Epithelial cell of prostate (primary cell): ENCODE measurements at regions not wholly inside any gene's neighbourhood (a gene's known extent, or its start where the extent isn't known, plus 50 kb on each side); places are given as distances from the start of the nearest gene placed in this dataset.
A peak's percentile ranks its signal among the peaks of the same experiment; 100 is the strongest.

ENCODE experiments used
- DNase-seq: peaks from one replicate; pipeline ENCODE4 v3.0.0-alpha.2; 2011; ENCODE audit warnings: low read depth, low spot score
- H3K27ac ChIP-seq: fragments of 450-650 bp; 2 replicates; pipeline ENCODE4 v1.5.1; 2017; ENCODE audit warnings: mild to moderate bottlenecking

DNA sequence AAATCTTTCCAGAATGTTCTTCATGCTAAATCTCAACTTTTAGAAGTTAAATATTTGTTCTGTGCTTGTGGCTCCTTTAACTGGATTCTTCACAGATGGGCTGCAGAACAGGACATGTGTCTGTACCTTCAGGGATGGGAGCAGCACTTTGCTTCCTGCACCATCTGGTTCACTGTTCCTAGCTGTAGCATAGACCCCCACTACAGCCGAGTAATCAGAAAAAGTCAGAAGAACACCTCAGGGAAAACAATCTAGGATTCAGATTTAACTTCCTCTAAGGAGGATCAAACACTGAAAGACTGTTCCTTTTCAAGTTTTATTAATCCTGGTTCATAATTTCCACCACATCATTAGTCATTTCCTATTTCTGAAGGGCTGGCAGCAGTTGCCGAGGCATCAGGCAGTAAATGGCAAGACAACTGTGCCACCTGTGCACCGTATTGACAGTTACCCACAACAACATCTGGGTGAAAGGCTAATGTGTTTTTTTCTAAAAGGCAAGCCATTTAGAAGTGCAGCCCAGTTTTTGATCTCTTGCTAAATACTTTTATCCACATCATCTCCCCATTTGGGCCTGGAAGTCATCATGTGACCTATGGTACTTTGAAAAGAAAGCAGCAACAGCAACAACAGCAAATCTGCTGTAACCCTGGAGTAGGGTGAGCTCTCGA is 212.8 kb upstream of the BMP4 start:
- DNase-seq = no peak
- peak overlapping the region; percentile 65 for H3K27ac ChIP-seq

DNA sequence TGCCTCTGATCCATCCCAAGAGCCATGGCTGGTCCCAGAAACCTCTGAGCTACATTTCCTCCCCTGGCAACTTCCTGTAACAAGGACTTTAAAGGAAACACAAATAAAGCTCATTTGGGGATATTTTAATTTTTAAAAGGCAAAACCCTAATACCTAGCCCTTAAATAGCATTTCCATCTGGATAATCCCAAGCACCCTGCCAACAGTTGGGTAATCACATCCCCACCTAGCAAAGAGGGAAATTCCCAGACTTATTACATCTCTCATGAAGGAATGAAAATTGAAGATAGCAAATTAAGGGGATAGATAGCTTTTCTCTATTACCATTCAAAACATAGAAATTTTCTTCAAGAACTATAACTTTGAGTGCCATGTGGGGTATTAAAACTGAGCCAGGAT is 213.7 kb upstream of the BMP4 start:
- no peak for DNase-seq
- H3K27ac ChIP-seq = no peak overlapping the region

DNA sequence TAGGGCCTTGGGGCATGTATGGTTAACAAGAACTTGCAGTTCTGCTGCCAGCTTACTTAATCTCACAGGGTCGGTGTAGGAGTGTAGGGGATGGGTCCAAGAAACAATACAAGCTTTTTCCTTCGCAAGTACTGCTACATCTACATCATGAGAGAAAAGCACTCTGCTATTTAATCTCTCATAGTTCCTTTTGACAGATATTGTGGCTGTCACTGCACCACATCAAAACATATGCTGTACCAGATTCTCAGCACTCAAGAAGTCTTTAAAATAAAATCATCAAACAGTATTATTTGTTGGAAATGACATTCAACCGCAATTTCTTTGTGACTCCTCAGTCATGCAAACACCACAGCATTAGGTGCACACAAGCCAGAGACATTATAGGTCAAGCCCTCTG is 215.5 kb upstream of the BMP4 start:
- no peak overlapping the region for H3K27ac ChIP-seq
- no peak for DNase-seq

DNA sequence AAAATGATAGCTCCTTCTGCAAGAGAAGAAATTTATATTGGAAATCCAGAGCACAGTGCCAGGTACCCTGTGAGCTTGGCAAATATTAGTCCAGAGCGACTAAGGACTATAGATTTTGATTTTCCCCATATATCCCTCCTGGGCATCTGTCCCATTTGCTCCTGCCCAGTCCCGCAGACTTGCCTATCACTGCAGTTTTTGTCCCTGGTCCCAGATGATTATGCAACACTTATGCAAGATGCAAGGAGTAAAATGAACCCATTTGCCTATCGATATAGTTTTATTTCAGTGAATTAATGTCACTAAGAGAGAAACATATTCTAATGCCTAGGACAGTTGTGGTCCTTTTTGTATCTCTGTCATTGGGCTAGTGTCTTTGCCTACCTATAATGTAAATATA is 215.9 kb upstream of the BMP4 start:
- no peak overlapping the region for H3K27ac ChIP-seq
- no peak for DNase-seq

DNA sequence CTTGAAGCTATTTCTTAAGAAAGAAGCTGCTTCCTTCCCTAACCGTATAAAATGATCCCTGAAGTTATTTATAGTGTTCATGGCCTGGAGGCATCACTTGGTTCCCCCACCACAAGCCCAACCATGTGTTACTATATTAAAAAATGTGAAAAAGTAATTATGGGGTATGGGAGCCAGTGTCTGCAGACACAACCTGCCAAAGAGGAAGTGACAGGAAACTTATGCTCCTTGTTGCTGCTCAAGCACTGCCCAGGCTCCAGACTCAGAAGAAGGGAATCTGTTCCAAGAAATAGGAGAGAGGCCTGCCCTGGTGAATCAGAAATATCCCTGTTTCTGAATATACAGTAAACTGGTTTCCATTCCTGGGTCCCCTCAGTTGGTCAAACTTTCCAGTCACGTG is 217.2 kb upstream of the BMP4 start:
- DNase-seq = no peak

DNA sequence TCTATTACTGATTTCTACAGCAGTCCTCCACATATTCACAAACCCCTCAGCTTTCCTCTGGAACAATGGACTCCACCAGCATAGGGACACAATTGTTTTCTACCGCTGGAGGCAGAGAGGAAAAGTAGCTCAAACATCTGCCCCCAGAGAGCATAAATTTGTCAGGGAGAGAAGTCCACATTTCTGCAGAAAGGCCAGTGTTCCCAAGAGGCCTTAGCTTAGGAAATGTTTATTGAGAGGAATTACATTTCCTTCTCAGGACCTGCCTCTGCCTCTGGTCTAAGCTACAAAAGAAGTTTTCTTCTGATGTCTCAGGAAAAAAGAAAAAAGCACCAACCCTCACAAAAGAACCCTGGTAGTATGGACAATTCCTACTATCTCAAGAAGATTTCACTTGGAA is 217.8 kb upstream of the BMP4 start:
- no peak overlapping the region for H3K27ac ChIP-seq

More for the DNA sequence above, 217.2 kb upstream of the BMP4 start:
- no peak overlapping the region for H3K27ac ChIP-seq

DNA sequence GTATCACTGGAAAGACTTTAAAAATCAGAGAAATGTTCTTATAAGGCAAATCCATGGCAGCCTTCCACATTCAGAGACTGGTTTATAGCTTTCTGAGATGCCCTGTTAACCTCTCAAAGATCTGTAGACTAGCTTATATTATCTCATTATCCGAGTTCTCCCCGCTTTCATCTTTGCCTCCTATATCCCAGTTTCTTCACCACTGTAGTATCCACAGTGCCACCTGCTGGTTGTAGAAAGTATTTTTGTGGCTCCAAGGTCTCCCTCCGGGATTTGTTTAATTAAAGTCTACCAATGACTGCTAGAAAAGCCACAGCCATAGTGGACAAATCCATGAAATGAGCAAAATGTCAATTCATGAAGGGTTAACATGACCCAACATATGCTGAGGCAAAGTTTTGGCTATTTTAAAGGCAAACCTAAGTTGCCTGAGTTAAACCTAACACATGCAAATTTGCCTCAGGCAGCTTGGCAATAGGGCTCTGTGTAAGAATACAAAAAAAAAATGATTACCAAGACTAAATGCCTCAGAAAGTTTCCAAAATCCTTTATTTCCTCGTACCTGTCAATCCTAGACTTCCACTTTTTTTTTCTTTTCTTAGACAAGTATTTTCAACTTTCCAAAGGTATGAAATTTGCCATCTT is 218.8 kb upstream of the BMP4 start:
- DNase-seq = no peak
- no peak overlapping the region for H3K27ac ChIP-seq

More for the DNA sequence above, 217.8 kb upstream of the BMP4 start:
- DNase-seq = no peak

DNA sequence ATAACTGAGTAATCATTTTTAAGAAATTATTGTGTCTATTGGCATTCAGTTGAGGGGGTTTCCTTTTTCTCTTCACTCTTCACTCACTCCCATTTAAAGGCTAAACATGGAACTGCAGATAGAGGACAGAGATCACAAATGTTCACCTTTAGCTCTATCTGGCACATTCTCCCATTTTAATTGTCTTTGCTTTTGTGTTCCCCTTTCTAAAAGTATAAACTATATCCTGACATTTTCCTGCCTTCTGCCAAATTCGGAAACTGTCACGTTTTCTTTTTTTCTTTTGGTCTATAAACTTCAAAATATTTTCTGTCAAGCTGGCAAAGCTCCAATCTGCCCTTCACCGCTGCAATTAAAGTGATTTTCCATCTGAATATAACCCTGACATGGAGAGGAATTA is 219.8 kb upstream of the CDKN3 start:
- H3K27ac ChIP-seq = no peak overlapping the region
- no peak for DNase-seq

DNA sequence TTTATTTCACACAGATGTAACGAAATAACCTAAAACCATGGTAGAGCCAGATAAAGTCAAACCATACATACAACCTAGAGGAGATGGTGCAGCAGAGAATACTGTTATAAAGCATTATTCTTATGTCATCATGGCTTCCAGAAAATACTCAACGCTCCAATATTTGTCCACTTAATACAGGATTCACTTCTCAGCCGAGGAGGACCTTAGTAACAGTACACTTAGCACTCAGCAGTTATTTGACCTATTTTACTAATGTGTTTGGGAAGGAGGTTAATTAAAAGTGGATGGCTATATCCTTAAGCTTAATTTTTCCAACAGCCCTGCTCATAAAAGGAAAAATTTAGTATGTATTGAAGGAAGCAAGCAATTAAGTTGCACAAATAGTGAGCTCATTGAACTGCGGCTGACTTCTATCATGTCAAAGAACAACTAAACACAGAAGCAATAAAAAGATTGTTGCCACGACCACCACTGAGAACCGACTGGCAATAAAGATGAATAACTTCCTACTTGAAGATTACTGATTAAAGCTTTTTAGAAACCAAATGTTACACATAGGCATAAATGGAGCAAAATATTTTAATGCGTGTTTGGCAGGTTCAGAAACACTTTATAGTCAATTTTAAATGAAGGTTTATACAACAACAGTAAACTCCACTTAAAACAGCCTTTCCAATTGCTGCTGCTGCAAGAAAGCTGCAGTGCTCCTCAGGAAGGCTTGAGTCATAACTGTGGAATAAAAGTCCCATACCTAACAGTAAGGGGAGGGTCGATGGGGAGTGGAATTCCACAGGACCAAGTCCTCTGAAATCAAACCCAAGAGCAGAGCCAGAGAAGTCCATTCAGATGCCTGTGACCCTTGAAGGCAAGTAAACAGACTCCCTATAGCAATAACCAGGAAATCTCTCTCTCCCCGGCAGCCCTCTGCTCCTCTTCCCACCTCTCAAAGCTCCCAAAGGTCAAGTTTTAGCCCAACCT is 218.9 kb upstream of the CDKN3 start:
- no peak for DNase-seq
- H3K27ac ChIP-seq = no peak overlapping the region

DNA sequence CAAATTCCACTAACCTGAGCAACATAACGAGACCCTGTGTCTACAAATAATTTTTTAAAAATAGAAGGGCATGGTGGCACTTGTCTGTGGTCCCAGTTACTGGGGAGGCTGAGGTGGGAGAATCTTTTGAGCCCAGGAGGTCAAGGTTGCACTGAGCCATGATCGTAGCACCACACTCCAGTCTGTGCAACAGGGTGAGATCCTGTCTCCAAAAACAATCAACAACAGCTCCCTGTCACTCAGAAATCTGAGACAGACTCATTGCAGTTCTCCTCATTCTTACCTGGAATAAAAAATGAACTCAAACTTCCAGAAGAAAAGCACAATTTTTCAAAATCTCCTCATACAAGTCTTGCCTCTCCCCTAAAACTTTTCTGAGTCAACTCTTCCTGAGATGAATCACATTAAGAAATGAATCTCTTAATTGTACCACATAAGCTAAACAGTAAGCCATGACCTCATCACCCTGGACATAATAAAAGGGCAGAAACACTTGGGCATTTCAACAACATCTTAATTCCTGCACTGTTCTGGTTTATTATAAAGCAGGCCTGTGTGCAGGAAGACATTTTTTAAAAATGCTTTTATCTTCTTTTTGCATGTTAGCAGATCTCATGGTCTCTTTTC is 214.3 kb upstream of the CDKN3 start:
- H3K27ac ChIP-seq = peak overlapping the region; percentile 49

DNA sequence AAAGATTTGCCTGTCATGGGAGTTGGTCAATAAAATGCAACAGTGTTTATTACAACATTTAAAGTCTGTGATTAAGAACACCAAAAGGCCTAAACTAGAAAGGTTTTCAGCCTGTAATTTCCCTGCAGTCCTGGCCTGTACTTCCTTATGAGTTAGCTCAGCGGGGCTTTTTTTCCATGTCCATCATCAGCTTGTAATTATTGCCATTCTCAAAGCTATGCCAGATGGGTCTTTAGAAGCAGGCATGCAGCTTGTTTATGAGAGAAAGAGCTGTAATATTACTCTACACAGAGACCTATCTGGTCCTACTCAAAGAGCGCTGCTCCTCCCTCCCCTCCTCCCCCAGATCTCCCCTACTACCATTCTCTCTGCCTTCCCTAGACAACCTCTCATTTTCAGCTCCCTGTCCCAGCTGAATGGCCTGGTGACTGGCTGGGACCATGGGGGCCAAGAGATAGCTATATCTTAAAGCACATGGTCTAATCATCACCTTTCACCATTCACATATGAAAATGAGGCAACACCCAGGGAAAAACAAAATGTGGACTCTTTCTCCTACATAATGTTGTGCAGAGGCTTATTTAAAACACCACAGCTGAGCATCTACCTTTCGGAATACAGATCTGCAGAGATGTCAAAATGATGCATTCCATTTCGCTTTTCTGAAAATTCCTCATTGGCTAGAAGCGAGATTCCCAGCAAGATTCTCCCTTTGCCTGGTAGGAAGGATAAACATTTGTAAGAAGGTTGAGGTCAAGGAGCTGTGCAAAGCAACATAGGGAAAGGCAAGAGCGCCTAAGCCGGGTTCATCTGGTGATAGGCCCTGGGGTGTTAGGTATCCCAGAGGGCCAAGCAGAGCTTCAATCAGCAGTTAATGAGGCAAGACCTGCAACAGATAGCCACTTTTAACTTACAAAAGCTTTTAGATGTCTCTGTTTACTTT is 209.7 kb upstream of the CDKN3 start:
- H3K27ac ChIP-seq = no peak overlapping the region
- no peak for DNase-seq

More for the DNA sequence above, 214.3 kb upstream of the CDKN3 start:
- DNase-seq = no peak

DNA sequence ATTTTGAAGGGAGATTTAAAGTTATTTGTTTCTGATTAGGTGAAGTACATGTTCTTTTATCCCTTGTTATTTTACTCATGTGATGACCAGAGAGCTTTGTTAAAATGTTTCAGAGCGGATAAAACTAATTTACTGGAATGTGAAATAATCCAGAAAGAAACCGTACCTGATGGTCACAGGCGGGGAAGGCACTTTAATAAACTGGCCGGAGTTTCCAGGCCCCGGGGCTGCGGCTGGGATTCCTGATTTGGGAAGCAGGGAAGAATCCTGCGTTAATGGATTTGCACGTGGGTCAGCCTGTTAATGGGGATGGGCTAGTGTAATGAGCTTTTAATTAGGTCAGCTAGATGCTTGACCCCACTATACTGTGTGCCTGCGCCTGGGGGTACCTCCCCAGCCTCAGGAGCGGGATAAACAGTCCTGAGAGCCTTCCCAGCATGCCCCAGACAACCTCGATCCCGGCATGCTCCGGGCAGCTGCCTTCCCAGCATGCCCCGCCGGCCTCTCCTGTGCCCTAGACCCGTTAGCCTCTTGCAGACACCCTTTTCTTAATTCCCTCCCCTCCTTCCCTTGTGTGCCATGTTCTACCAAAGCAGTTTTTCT is 208.6 kb upstream of the CDKN3 start:
- no peak for DNase-seq
- H3K27ac ChIP-seq = no peak overlapping the region

DNA sequence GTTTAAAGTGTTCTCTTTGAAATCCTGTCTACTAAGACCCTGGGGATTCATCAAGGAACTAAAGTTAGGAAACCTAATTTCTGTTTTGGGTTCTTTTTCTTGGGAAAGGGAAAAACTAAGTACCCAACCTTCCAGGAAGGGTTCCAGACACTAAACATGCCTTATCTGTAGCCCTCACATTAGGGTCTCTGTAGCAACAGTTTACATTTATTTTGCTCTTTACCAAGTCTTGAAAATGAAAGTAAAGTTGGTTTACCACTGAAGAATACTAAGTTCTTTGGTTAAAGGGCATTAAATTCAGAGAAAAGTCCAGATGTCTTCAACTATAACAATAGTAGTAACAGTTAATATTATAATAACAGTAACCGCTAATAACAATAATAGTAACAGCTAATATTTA is 207.5 kb upstream of the CDKN3 start:
- peak overlapping the region; percentile 71 for H3K27ac ChIP-seq
- DNase-seq = no peak

DNA sequence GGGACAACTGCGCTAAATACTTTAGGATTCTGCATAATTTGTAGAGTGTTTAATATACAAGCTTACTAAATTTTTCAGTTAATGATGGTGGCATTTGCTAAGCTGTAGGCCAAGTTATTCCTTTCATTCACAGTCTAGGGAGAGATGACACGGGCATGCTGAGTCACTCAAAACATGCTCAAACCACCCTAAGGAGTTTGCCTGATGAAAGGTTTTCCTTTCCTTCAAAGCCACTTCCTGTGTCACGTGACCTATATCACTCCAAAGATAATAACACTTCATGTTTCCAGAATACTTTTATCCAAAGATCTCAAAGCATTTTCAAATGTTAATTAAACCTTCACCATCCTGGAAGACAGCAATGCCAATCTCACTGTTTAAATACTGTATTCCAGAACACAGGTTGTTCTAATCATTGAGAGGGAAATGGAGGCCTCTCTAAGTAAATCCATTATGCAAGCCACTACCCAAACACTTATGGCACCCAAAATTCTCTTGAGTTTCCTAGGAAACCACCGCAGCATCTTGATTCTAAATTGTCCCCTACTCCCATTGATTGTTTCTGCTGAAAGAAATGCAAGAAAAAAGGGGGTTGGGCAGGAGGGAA is 207.0 kb upstream of the CDKN3 start:
- H3K27ac ChIP-seq = peak overlapping the region; percentile 71
- DNase-seq = peak; percentile 80

DNA sequence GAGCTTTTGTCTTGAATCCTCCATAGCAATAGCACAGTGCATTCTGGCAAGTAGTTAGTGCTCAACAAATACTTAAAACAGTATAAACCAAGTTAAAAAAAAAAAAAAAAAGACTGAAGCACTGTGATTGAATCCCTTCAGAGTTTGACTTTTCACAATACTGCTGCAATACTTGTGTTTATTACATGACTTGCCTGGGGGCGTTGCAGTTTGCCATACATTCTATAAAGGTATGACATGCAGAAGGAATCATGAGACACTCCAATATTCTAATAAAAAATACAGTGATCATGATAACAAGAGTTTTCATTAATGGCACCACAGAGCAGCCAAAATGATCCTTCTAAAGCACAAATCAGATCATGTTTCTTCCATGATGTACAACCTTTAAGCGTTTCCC is 205.0 kb upstream of the CDKN3 start:
- DNase-seq = no peak
- H3K27ac ChIP-seq = peak overlapping the region; percentile 28

DNA sequence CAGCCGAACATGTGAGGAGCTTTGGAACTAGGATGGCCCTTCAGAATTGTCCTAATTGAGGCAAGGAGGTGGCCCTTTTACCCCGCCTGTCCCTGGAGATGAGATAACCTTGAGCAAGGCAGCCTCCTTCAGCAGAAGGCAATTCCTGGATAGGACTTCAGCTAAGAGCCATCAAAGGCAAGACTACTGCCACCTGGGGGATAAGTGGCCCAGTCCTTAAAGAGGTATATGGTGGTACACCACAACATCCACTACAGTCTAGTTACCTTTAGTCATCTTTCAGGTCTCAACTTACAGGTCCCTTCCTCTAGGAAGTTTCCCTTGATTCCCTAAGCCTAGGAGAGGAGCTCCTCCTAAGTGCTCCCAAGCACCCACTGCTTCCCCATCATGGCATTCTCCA is 204.2 kb upstream of the CDKN3 start:
- H3K27ac ChIP-seq = no peak overlapping the region
- DNase-seq = no peak

DNA sequence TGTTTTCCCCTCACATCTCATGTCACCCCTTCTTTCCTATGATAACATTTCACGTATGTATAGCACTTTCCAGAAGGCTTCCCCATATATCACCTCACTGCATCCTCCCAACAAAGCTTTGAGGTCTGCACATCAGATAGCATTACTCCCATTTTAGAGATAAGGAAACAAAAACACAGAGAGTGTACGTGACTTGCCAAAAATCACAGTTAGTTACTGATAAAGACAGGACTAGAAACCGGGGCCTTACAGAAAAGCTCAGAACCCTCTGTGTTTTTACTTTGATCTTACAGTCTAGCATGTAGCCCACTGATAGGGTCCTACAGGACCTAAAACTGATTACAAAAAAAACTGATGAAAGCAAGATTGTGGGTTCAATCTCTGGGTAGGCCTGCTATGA is 202.9 kb upstream of the CDKN3 start:
- DNase-seq = no peak
- H3K27ac ChIP-seq = no peak overlapping the region

DNA sequence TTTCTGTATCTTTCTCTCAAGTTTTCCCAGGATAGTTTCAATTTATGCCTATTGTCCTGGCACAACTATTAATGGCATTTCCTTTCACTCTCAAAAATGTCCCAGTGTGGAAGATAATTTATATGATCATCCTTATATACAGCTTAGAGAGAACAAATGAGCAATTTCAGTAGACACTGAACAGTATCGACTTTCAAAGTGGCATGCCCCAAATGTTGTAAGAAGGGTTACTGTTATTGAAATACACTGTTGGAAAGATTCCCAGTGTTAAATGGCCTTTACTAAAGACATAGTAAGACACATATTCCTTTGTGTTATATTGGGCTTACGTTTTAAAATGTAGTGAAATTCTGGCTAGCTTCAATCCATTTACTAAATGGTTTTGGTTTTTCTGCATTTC is 202.3 kb upstream of the CDKN3 start:
- H3K27ac ChIP-seq = no peak overlapping the region
- DNase-seq = no peak

DNA sequence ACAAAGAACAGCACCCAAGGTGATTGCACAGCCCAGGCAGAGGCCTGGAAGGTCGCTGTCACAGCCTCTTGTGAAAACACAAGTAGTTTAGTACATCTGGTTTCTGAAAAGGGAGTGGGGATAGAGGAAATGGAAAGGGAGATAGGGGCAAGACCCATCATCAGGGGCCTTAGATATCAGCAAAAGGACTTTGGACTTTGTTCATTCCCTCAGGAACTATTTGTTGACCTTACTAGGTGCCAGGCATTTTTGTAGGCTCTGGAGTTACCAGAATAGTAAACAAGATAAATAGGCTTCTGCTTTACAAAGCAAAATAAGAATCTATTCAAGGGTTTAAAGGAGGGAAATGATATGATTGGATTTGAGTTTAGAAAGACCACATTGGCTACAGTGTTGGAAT is 199.4 kb upstream of the CDKN3 start:
- DNase-seq = no peak
- no peak overlapping the region for H3K27ac ChIP-seq
